Dedifferentiated amniotic fluid mesenchymal stem cell (primary cell): ENCODE measurements at regions not wholly inside any gene's neighbourhood (a gene's known extent, or its start where the extent isn't known, plus 50 kb on each side); places are given as distances from the start of the nearest gene placed in this dataset.

Source experiments
- DNase-seq: peaks from one replicate; pipeline ENCODE4 v3.0.0-alpha.2; 2016; ENCODE audit errors: extremely low spot score

DNA sequence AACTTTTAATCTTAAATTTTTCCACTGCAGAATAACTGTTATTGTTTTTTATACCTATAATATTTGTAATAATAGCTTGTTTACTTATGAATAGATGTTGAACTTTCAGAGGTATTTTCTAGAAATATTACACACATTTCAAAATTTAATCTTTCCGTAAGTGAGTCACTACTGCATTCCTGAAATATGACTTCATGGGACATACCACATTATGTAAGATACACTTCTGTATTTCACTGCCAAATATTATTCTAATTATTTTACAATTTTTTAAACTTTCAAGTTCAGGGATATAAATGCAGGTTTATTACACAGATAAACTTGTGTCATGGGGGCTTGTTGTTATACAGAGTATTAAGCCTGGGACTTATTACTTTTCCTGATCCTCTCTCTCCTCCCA, 2220.5 kb downstream of the NCAM2 start:
- DNase-seq = no peak

DNA sequence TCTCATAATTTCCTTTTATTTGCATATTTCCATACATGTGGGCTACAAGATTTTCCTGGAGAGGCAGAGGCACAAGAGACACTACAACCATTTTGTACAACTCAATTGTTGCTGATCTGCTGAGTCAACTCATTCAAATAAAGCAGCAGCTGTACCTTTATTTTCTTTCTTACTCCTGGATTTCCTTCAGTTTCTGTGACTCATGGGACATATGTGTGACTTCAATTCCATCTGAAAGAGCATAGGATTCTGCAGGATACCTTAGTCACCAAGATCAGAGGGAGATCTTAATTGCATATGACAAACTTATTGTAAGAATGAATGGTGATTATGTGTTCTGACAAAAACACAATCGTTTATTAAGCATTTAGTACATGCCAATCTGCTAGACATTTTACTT, 2219.4 kb downstream of the NCAM2 start:
- DNase-seq = no peak

GRCh38 chr21:23215261-23215660, 2217.1 kb downstream of the NCAM2 start:
- DNase-seq = no peak
